GM21390 (cell line): ENCODE measurements at regions not wholly inside any gene's neighbourhood (a gene's known extent, or its start where the extent isn't known, plus 50 kb on each side); places are given as distances from the start of the nearest gene placed in this dataset.
A peak's percentile ranks its signal among the peaks of the same experiment; 100 is the strongest.

Experiments used
- ATAC-seq: cut with Tn5 transposase; IDR thresholded peaks from one replicate; pipeline ENCODE4 v1.9.1; 2021; ENCODE audit not compliant: unreplicated experiment

- no peak for ATAC-seq
Observed at GRCh38 chr2:58866527-58866926, 625.4 kb upstream of the FANCL start.

- no peak for ATAC-seq
Observed at GRCh38 chr2:58866040-58866439, 624.9 kb upstream of the FANCL start.

GRCh38 chr2:58865436-58865835, 624.3 kb upstream of the FANCL start:
- peak; percentile 54 for ATAC-seq

DNA sequence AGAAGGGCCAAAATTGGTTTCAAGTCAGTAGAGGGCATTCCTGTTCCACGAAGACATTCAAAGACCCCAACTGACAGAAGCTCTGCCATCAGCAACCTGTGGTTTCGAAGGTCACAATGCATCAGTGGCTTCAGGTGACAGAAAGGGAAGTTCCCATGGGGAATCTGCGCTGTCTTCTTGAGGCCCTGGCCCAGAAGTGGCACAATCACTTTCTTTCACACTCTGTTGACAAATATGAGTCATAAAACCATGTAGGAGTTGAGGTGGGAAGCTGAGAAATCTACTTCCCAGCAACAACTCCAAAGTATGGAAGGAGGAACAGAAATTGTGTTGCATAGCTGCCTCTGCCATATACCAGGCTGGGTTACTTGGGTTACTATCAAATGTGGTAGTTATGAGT, 621.1 kb upstream of the FANCL start:
- ATAC-seq, result peak; percentile 42

- no peak for ATAC-seq
Observed at GRCh38 chr2:58860586-58860985, 619.5 kb upstream of the FANCL start.

DNA sequence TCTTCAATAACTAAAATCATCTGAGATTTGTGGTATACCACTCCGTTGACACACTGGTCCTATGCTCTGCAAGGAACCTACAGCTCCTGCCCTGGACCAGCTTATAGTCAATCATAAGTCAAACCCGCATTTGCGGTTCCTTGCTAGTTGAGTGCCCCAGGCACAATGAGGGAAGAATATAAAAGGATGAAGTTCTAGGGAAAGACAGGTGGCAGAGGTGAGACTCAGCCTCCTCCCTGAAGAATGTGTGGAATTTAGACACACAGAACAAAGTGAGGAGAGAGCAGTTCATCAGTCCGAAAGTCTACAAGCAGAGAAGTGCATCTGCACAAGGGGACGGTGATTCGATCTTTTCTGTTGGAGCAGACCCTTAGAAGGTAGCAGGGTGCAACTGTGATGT, 615.0 kb upstream of the FANCL start:
- ATAC-seq, result no peak

GRCh38 chr2:58853420-58853819, 612.3 kb upstream of the FANCL start:
- ATAC-seq, result no peak

DNA sequence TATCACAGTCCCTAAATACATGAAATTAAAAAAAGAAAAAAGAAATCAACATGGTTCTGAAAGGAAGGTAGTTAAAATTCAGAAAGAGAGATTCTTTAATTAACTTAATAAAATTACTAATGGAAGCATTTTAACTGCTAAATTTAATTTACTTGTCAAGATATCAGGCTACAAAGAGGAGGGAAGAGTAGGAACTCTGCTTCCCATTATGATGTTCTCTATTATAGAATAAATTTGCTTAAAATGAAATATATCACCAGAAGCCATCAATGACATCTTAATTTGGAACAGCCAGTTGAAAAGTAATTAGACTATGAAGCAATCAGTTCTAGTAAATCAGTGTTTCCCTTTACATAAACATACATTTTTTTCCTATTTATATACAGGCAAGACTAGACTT, 611.8 kb upstream of the FANCL start:
- ATAC-seq, result no peak

- ATAC-seq, result no peak
Observed at GRCh38 chr2:58852243-58852642, 611.1 kb upstream of the FANCL start.

GRCh38 chr2:58851598-58851997, 610.5 kb upstream of the FANCL start:
- no peak for ATAC-seq

GRCh38 chr2:58845011-58845410, 603.9 kb upstream of the FANCL start:
- ATAC-seq, result no peak

- no peak for ATAC-seq
Observed at GRCh38 chr2:58842501-58843155, 601.5 kb upstream of the FANCL start.

DNA sequence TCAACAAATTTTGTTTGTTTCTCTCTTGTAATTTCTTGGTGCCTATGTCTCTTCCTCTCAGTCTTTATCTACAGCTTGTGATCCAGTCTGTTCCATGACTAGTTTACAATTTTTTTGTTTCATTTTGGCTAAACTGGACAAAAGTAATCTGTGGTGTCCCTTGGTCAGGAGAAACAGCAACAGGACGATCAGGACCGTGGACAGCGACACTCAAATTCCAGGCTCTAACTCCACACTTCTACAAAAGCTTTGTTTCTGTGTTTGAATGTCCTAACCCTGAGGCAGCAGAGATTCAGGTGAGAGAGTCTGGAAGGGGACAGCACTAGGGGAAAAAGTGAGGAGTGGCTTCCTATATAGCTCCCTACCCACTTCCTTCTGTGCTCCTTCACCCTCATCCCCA, 593.3 kb upstream of the FANCL start:
- no peak for ATAC-seq

DNA sequence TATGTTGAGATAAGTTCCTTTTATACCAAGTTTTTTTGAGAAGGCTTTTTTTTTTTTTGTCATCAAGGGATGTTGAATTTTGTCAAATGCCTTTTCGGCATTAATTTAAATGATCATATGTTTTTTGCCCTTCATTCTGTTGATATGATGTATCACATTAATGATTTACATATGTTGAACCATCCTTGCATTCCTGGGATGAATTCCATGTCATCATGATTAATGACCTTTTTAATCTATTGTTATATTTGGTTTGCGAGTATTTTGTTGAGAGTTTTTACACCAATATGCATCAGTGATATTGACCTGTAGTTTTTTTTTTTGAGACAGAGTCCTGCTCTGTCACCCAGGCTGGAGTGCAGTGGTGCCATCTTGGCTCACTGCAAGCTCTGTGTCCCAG, 585.7 kb upstream of the FANCL start:
- no peak for ATAC-seq

DNA sequence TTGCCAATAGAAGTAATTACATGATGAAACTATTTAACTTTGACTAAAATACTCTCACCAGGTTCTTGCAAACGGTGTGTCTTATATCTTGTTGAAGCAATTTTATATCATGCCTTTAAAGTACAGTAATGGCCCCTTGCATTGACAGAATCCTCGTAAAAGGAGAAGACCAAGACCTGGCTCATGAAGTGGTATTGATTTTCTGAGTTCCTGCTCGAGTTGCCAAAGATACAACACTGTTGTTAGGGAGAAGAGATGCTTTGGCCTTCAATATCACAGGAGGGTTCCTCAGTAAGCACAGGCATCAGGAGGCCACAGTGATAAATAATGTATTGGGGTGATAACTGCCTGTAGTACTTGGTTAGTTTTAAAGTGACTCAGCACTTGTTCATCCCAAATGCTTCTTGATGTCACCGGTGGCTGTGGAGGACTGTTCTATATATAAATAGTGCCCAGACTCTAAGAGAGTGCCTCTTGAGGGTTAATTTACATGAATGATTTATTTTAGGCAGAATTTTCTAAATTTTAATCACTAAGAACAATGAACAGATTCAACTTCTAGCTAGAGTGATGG, 571.7 kb upstream of the FANCL start:
- ATAC-seq, result no peak

DNA sequence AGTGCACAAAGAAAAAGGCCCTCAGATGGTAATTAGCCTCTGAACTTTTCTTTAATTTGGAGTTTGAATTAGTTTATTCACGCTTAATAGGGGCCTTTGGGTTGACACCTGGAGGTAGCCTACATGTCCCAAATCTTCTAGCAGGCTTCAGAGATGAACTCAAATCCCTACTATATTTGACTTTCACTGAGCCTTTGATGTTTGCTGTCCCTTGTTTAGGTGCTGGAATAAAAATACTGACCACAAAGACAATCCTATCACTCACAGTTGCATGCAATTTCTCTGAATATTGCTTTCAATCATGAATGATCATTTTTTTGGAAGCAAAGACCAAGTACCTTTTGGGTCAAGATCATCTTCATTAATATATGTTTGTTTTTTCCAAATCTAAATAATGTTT, 564.0 kb upstream of the FANCL start:
- no peak for ATAC-seq

GRCh38 chr2:58803192-58803591, 562.1 kb upstream of the FANCL start:
- ATAC-seq, result peak; percentile 44

DNA sequence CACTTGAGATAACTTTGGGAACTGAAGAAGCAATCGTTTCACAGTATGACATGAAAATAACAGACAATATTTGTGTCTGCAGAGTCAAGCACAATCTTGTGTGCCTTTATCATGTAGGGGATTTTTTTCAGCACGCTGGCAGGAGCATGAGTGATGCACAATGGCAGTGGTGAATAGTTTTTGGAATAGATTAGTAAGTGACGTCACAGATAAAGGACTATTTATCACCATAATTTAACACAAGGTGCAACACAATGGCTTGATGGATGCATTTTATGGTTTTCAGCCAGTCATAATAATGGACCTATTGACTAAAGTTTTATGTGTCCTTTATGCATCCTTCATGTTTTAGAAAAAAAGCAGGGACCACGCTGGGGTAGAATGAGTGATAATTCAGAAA, 559.8 kb upstream of the FANCL start:
- ATAC-seq, result no peak

- ATAC-seq, result no peak
Observed at GRCh38 chr2:58798676-58799208, 557.6 kb upstream of the FANCL start.

DNA sequence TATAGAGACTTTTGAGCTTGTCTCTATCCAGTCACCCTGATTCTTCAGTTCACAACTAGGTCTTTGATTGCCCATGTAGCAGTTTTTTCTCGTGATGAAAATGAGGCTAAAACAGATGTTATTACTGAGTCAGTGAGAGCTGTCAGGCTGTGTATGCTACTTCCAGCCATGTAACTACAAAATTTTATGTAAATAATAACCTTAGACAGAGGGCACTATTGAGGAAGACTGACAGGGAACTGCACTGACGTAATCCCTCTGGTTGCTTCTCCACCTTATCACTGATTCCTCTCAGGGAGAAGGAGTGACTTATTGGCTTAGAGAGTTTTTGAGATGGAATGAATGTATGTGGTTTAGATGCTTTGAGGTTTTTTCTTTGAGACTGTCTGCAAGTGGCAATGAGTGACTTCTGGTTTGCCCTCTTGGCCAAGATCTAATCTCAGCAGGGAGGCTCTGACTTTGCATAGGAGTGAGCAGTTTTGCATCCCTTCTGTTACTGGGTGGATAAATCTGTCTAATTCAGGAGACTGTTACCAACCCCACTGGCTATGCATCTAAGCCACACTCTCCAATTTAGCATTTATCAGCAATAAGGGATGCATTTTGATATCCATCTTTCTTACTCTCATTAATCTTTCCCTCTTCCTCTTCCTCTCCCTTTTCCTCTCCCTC, 555.2 kb upstream of the FANCL start:
- ATAC-seq, result no peak

DNA sequence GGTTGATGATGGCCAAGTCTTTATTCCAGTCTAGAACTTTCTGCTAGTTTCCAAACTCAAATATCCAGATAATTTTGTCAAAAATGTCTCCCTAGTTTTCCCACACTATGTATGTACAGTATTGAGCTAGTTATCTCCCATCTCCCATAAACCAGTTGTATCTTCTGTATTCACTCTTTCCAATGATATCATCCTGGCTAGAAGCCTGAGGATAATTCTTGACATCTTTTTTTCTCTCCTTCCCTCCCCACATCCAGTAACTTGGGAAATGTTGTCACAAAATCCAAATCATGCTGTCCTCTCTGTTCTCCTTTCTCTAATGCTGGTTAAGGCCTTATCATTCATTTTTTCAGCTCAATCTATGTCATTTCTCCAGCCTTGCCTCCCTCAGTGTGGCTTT, 553.8 kb upstream of the FANCL start:
- no peak for ATAC-seq

GRCh38 chr2:58794103-58794502, 553.0 kb upstream of the FANCL start:
- ATAC-seq, result peak; percentile 77
